ENCODE measurements at regions not wholly inside any gene's neighbourhood (a gene's known extent, or its start where the extent isn't known, plus 50 kb on each side); places are given as distances from the start of the nearest gene placed in this dataset.

DNA sequence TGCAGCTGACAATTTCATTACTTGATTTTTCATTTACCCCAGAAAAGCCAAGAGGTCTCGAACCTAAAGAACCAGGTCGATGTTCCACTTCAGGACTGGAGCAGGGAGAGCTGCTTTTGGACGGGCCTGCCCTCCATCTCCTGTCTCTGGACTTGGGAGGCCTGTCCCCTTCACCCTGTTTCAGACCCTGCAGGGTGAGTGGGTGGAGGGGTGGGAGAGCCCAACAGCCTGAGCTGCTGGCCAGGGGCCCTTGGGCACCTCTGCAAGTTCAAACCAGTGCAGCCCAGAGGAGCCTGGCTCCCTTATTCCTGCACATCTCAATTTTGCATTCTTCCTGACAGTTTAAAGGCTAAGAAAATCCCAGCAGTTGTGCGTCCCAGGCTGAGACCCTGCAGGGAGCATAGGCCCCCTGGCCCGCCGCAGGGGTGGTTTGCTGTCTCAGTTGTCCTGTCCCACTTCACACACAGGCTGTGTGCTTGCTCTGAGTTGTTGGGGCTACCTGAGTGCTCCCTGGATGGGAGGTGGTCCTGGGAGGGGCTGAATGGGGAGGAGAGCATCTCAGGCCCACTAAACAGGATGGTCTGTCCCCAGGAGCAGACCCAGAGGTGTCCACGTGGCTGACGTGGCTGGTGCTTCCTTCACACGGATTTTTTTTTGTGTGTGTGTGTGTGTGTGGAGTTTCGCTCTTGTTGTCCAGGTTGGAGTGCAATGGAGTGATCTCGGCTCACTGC, 443.7 kb downstream of the PTPRU start:
- H3K4me3 ChIP-seq: no peak overlapping the region
- 88 to 89% methylated on average over 9 to 11 of the region's 11 CpGs for WGBS, 2 donors
- no peaks in the 10 kb centered on the region for H3K4me1 ChIP-seq
- no peaks in the 10 kb centered on the region for H3K9me3 ChIP-seq
- DNase-seq (no peak), ATAC-seq (ENCODE audit: low FRiP score in 2 of 2) (no peak)
- H3K27me3 ChIP-seq: no peaks in the 10 kb centered on the region
- no peaks in the 10 kb centered on the region for H3K36me3 ChIP-seq
- no peak overlapping the region for H3K27ac ChIP-seq
- TF ChIP-seq, protein P1, sequence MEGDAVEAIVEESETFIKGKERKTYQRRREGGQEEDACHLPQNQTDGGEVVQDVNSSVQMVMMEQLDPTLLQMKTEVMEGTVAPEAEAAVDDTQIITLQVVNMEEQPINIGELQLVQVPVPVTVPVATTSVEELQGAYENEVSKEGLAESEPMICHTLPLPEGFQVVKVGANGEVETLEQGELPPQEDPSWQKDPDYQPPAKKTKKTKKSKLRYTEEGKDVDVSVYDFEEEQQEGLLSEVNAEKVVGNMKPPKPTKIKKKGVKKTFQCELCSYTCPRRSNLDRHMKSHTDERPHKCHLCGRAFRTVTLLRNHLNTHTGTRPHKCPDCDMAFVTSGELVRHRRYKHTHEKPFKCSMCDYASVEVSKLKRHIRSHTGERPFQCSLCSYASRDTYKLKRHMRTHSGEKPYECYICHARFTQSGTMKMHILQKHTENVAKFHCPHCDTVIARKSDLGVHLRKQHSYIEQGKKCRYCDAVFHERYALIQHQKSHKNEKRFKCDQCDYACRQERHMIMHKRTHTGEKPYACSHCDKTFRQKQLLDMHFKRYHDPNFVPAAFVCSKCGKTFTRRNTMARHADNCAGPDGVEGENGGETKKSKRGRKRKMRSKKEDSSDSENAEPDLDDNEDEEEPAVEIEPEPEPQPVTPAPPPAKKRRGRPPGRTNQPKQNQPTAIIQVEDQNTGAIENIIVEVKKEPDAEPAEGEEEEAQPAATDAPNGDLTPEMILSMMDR (IDR thresholded peaks at IDR 0.05): no peak
- TF ChIP-seq POLR2A (IDR thresholded peaks at IDR 0.05) (no peak), POLR2AphosphoS5 (IDR thresholded peaks at IDR 0.05) (no peak), EP300 (IDR thresholded peaks at IDR 0.05) (no peak)

DNA sequence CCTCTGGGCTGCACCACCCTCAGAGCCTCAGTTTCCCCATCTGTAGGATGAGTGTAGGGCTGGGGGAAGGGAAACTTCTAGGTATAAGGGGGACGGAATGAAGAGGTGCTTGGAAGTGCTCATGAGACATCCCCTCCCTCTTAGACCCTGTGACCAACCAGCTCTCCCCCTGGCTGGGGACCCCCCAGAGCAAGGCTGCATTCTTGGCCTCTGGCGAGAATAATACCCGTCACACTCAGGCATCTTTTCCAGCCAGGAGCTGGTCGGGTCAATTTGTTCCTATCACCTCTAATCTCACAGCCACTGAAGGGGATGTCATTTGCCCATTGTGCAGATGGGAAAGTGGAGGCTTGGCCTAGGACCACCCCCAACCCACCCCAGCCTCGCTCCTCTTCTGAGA, 443.0 kb downstream of the PTPRU start:
- no peak for TF ChIP-seq POLR2A (IDR thresholded peaks at IDR 0.05)
- no peak for TF ChIP-seq POLR2AphosphoS5 (IDR thresholded peaks at IDR 0.05)
- no peak for TF ChIP-seq EP300 (IDR thresholded peaks at IDR 0.05)
- TF ChIP-seq, protein P1 (IDR thresholded peaks at IDR 0.05): no peak
- no peaks in the 10 kb centered on the region for H3K27me3 ChIP-seq
- H3K9me3 ChIP-seq: no peaks in the 10 kb centered on the region
- H3K36me3 ChIP-seq: no peaks in the 10 kb centered on the region
- DNase-seq (peak in 1 of 2 donors; percentile 5), ATAC-seq (ENCODE audit: low FRiP score in 2 of 2) (no peak)
- H3K4me3 ChIP-seq: no peak overlapping the region
- H3K4me1 ChIP-seq: no peaks in the 10 kb centered on the region
- no peak overlapping the region for H3K27ac ChIP-seq
- 89 to 92% methylated on average over 3 to 5 of the region's 5 CpGs for WGBS, 2 donors

DNA sequence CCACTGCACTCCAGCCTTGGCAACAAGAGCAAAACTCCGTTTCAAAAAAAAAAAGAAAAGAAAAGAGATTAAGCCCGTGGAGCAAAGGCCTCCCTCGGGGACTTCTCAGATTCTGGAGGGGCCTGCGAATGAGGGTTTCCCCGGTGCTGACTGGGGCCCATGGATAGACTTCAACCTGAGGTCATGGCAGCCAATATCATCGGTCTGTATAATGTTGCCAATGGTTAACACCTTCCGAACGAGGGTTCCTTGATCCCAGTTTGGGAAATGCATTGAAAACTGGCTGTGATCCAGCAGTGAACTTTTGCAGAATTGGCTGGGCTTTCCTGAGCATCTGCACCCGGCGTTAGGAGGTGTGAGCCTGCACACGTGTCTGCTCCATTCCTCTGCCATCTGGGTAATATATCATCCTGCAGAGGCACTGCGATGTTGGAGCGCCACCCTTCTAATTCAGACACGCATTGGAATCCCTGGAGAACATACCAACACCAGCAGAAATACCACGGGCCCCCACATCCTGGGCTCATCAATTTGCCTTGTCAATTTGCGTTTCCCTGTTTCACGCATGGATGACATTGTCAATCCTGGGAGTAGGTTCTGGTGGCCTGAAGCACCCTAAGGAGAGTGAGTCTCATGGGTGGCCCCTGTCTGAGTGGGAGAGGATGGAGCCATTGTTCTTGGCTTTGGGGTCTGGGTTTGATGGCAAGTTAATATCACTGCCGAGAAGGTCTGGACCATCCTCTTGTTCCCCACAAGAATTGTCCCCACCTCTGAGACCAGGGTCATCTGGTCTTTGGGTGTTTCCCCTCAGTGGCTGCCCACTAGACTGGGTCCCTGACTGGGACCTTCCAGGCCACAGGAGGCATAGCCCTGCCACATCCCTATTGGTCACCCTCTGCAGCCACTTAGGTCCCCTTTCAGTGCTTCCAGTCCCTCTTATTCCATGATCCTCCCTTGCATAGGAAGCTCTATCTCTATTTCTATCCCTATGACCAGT, 441.0 kb downstream of the PTPRU start:
- H3K9me3 ChIP-seq: no peaks in the 10 kb centered on the region
- H3K4me3 ChIP-seq: no peak overlapping the region
- no peak for TF ChIP-seq POLR2AphosphoS5 (IDR thresholded peaks at IDR 0.05)
- TF ChIP-seq, protein P1 (IDR thresholded peaks at IDR 0.05): no peak
- TF ChIP-seq EP300 (IDR thresholded peaks at IDR 0.05): no peak
- no peak for TF ChIP-seq POLR2A (IDR thresholded peaks at IDR 0.05)
- no peaks in the 10 kb centered on the region for H3K4me1 ChIP-seq
- H3K27me3 ChIP-seq: no peaks in the 10 kb centered on the region
- DNase-seq: peak in 1 of 2 donors; percentile 9
- ATAC-seq (ENCODE audit: low FRiP score in 2 of 2): no peak
- WGBS, 2 donors: 67% methylated on average over 17 to 18 of the region's 18 CpGs
- H3K36me3 ChIP-seq: no peaks in the 10 kb centered on the region
- H3K27ac ChIP-seq: no peak overlapping the region

DNA sequence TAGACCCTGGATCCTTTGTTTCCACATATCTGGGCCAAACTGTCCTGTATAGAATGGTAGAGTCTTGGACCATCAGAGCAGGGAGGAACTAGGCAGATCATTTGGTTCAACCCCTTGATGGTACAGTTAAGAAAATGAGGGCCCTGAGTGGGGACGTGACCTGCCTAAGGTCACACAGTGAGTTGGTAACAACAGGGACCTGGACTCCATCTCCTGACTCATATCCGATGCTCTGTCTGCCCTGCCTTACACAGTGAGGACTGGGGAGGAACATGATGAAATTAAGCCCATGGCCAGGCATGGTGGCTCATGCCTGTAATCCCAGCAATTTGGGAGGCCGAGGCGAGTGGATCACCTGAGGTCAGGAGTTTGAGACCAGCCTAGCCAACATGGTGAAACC, 440.2 kb downstream of the PTPRU start:
- ATAC-seq (ENCODE audit: low FRiP score in 2 of 2) (no peak), DNase-seq (peak in 1 of 2 donors; percentile 3)
- H3K27ac ChIP-seq: no peak overlapping the region
- H3K9me3 ChIP-seq: no peaks in the 10 kb centered on the region
- WGBS, 2 donors: 82 to 97% methylated on average over 3 of the region's 4 CpGs
- no peaks in the 10 kb centered on the region for H3K27me3 ChIP-seq
- H3K36me3 ChIP-seq: no peaks in the 10 kb centered on the region
- H3K4me1 ChIP-seq: no peaks in the 10 kb centered on the region
- TF ChIP-seq, protein P1 (IDR thresholded peaks at IDR 0.05): no peak
- TF ChIP-seq POLR2AphosphoS5 (IDR thresholded peaks at IDR 0.05) (no peak), EP300 (IDR thresholded peaks at IDR 0.05) (no peak), POLR2A (IDR thresholded peaks at IDR 0.05) (no peak)
- no peak overlapping the region for H3K4me3 ChIP-seq

Data from upper lobe of left lung (tissue), 6 donors.